ENCODE measurements at regions not wholly inside any gene's neighbourhood (a gene's known extent, or its start where the extent isn't known, plus 50 kb on each side); places are given as distances from the start of the nearest gene placed in this dataset.

GRCh38 chr17:77266891-77267341 is 126.1 kb downstream of the SEC14L1 start:
- peak; percentile 60 for DNase-seq

- no peak for DNase-seq
Observed at GRCh38 chr17:77269696-77270681, 129.2 kb downstream of the SEC14L1 start.

- no peak for DNase-seq
Observed at GRCh38 chr17:77271411-77271810, 130.6 kb downstream of the SEC14L1 start.

- no peak for DNase-seq
Observed at GRCh38 chr17:77273397-77274085, 132.8 kb downstream of the SEC14L1 start.

GRCh38 chr17:77274096-77274845 is 133.5 kb downstream of the SEC14L1 start:
- DNase-seq, result no peak

GRCh38 chr17:77279448-77280303 is 138.9 kb downstream of the SEC14L1 start:
- peak; percentile 40 for DNase-seq

- DNase-seq, result peak; percentile 50
Observed at GRCh38 chr17:77280304-77281121, 139.7 kb downstream of the SEC14L1 start.

GRCh38 chr17:77281122-77281903 is 140.5 kb downstream of the SEC14L1 start:
- no peak for DNase-seq

GRCh38 chr17:77281904-77282367 is 141.2 kb downstream of the SEC14L1 start:
- DNase-seq, result no peak

- no peak for DNase-seq
Observed at GRCh38 chr17:77282524-77283515, 142.1 kb downstream of the SEC14L1 start.

- DNase-seq, result no peak
Observed at GRCh38 chr17:77284023-77284617, 143.4 kb downstream of the SEC14L1 start.

- peak; percentile 63 for DNase-seq
Observed at GRCh38 chr17:77285594-77286390, 145.0 kb downstream of the SEC14L1 start.

- no peak for DNase-seq
Observed at GRCh38 chr17:77286391-77286640, 145.5 kb downstream of the SEC14L1 start.

- no peak for DNase-seq
Observed at GRCh38 chr17:77286641-77287431, 146.1 kb downstream of the SEC14L1 start.

- no peak for DNase-seq
Observed at GRCh38 chr17:77287432-77288068, 146.8 kb downstream of the SEC14L1 start.

GRCh38 chr17:77288115-77288619 is 147.4 kb downstream of the SEC14L1 start:
- DNase-seq, result no peak
